ENCODE measurements at regions not wholly inside any gene's neighbourhood (a gene's known extent, or its start where the extent isn't known, plus 50 kb on each side); places are given as distances from the start of the nearest gene placed in this dataset.

GRCh38 chr14:71463807-71464206, 468.4 kb upstream of the RGS6 start:
- Histone ChIP-seq H3K4me3 (ENCODE audit: low read depth in 1 of 2, low read length in 2 of 2) (no peak overlapping the region), H3K36me3 (ENCODE audit: insufficient read depth, low read length) (no peaks in the 10 kb centered on the region)

GRCh38 chr14:71464840-71465239, 467.4 kb upstream of the RGS6 start:
- Histone ChIP-seq H3K4me1 (ENCODE audit: insufficient read depth, low read length) (peaks cover 12% of the 10 kb centered on the region), H3K27ac (ENCODE audit: low read depth, low read length) (no peak overlapping the region), H3K9ac (ENCODE audit: low read length) (no peak overlapping the region)

More at GRCh38 chr14:71463807-71464206, 468.4 kb upstream of the RGS6 start:
- Histone ChIP-seq H3K9me3 (ENCODE audit: low read length) (no peaks in the 10 kb centered on the region), H3K27ac (ENCODE audit: low read depth, low read length) (no peak overlapping the region), H3K9ac (ENCODE audit: low read length) (no peak overlapping the region), H3K4me1 (ENCODE audit: insufficient read depth, low read length) (peaks cover 12% of the 10 kb centered on the region), H3K27me3 (ENCODE audit: control insufficient read depth in 1 of 2, insufficient read depth in 2 of 2, low read length in 2 of 2) (no peaks in the 10 kb centered on the region)

GRCh38 chr14:71465316-71465715, 466.9 kb upstream of the RGS6 start:
- Histone ChIP-seq H3K4me1 (ENCODE audit: insufficient read depth, low read length) (peaks cover 12% of the 10 kb centered on the region), H3K27me3 (ENCODE audit: control insufficient read depth in 1 of 2, insufficient read depth in 2 of 2, low read length in 2 of 2) (no peaks in the 10 kb centered on the region), H3K4me3 (ENCODE audit: low read depth in 1 of 2, low read length in 2 of 2) (no peak overlapping the region), H3K27ac (ENCODE audit: low read depth, low read length) (no peak overlapping the region), H3K36me3 (ENCODE audit: insufficient read depth, low read length) (no peaks in the 10 kb centered on the region), H3K9ac (ENCODE audit: low read length) (no peak overlapping the region), H3K9me3 (ENCODE audit: low read length) (no peaks in the 10 kb centered on the region)

More at GRCh38 chr14:71464840-71465239, 467.4 kb upstream of the RGS6 start:
- H3K36me3 ChIP-seq (ENCODE audit: insufficient read depth, low read length): no peaks in the 10 kb centered on the region
- H3K9me3 ChIP-seq (ENCODE audit: low read length): no peaks in the 10 kb centered on the region
- H3K4me3 ChIP-seq (ENCODE audit: low read depth in 1 of 2, low read length in 2 of 2): no peak overlapping the region
- H3K27me3 ChIP-seq (ENCODE audit: control insufficient read depth in 1 of 2, insufficient read depth in 2 of 2, low read length in 2 of 2): no peaks in the 10 kb centered on the region

GRCh38 chr14:71466251-71466650, 466.0 kb upstream of the RGS6 start:
- Histone ChIP-seq H3K9ac (ENCODE audit: low read length) (no peak overlapping the region), H3K9me3 (ENCODE audit: low read length) (no peaks in the 10 kb centered on the region), H3K27ac (ENCODE audit: low read depth, low read length) (no peak overlapping the region), H3K36me3 (ENCODE audit: insufficient read depth, low read length) (no peaks in the 10 kb centered on the region), H3K4me1 (ENCODE audit: insufficient read depth, low read length) (peaks cover 12% of the 10 kb centered on the region), H3K27me3 (ENCODE audit: control insufficient read depth in 1 of 2, insufficient read depth in 2 of 2, low read length in 2 of 2) (no peaks in the 10 kb centered on the region), H3K4me3 (ENCODE audit: low read depth in 1 of 2, low read length in 2 of 2) (no peak overlapping the region)

- H3K4me3 ChIP-seq (ENCODE audit: low read depth in 1 of 2, low read length in 2 of 2): no peak overlapping the region
- no peak overlapping the region for H3K9ac ChIP-seq (ENCODE audit: low read length)
- no peak overlapping the region for H3K27ac ChIP-seq (ENCODE audit: low read depth, low read length)
Measured at GRCh38 chr14:71466946-71467345, 465.3 kb upstream of the RGS6 start.

GRCh38 chr14:71467361-71467811, 464.8 kb upstream of the RGS6 start:
- no peak overlapping the region for H3K4me3 ChIP-seq (ENCODE audit: low read depth in 1 of 2, low read length in 2 of 2)
- H3K27ac ChIP-seq (ENCODE audit: low read depth, low read length): no peak overlapping the region
- H3K27me3 ChIP-seq (ENCODE audit: control insufficient read depth in 1 of 2, insufficient read depth in 2 of 2, low read length in 2 of 2): no peaks in the 10 kb centered on the region
- no peak overlapping the region for H3K9ac ChIP-seq (ENCODE audit: low read length)
- H3K9me3 ChIP-seq (ENCODE audit: low read length): no peaks in the 10 kb centered on the region
- H3K4me1 ChIP-seq (ENCODE audit: insufficient read depth, low read length): peaks cover 12% of the 10 kb centered on the region
- H3K36me3 ChIP-seq (ENCODE audit: insufficient read depth, low read length): no peaks in the 10 kb centered on the region

More at GRCh38 chr14:71466946-71467345, 465.3 kb upstream of the RGS6 start:
- H3K36me3 ChIP-seq (ENCODE audit: insufficient read depth, low read length): no peaks in the 10 kb centered on the region
- no peaks in the 10 kb centered on the region for H3K9me3 ChIP-seq (ENCODE audit: low read length)
- peaks cover 12% of the 10 kb centered on the region for H3K4me1 ChIP-seq (ENCODE audit: insufficient read depth, low read length)
- no peaks in the 10 kb centered on the region for H3K27me3 ChIP-seq (ENCODE audit: control insufficient read depth in 1 of 2, insufficient read depth in 2 of 2, low read length in 2 of 2)

- Histone ChIP-seq H3K9me3 (ENCODE audit: low read length) (no peaks in the 10 kb centered on the region), H3K9ac (ENCODE audit: low read length) (no peak overlapping the region), H3K36me3 (ENCODE audit: insufficient read depth, low read length) (no peaks in the 10 kb centered on the region), H3K4me3 (ENCODE audit: low read depth in 1 of 2, low read length in 2 of 2) (no peak overlapping the region), H3K4me1 (ENCODE audit: insufficient read depth, low read length) (peaks cover 12% of the 10 kb centered on the region), H3K27ac (ENCODE audit: low read depth, low read length) (no peak overlapping the region), H3K27me3 (ENCODE audit: control insufficient read depth in 1 of 2, insufficient read depth in 2 of 2, low read length in 2 of 2) (no peaks in the 10 kb centered on the region)
Measured at GRCh38 chr14:71468701-71469100, 463.5 kb upstream of the RGS6 start.

GRCh38 chr14:71469643-71470335, 462.4 kb upstream of the RGS6 start:
- Histone ChIP-seq H3K36me3 (ENCODE audit: insufficient read depth, low read length) (no peaks in the 10 kb centered on the region), H3K9ac (ENCODE audit: low read length) (no peak overlapping the region), H3K27ac (ENCODE audit: low read depth, low read length) (no peak overlapping the region), H3K27me3 (ENCODE audit: control insufficient read depth in 1 of 2, insufficient read depth in 2 of 2, low read length in 2 of 2) (no peaks in the 10 kb centered on the region), H3K9me3 (ENCODE audit: low read length) (no peaks in the 10 kb centered on the region), H3K4me1 (ENCODE audit: insufficient read depth, low read length) (peaks cover 17% of the 10 kb centered on the region), H3K4me3 (ENCODE audit: low read depth in 1 of 2, low read length in 2 of 2) (no peak overlapping the region)

GRCh38 chr14:71471634-71472355, 460.4 kb upstream of the RGS6 start:
- no peaks in the 10 kb centered on the region for H3K27me3 ChIP-seq (ENCODE audit: control insufficient read depth in 1 of 2, insufficient read depth in 2 of 2, low read length in 2 of 2)
- no peak overlapping the region for H3K4me3 ChIP-seq (ENCODE audit: low read depth in 1 of 2, low read length in 2 of 2)
- peaks cover 13% of the 10 kb centered on the region for H3K4me1 ChIP-seq (ENCODE audit: insufficient read depth, low read length)
- no peaks in the 10 kb centered on the region for H3K36me3 ChIP-seq (ENCODE audit: insufficient read depth, low read length)
- no peak overlapping the region for H3K9ac ChIP-seq (ENCODE audit: low read length)
- no peaks in the 10 kb centered on the region for H3K9me3 ChIP-seq (ENCODE audit: low read length)
- H3K27ac ChIP-seq (ENCODE audit: low read depth, low read length): no peak overlapping the region

- Histone ChIP-seq H3K36me3 (ENCODE audit: insufficient read depth, low read length) (no peaks in the 10 kb centered on the region), H3K27me3 (ENCODE audit: control insufficient read depth in 1 of 2, insufficient read depth in 2 of 2, low read length in 2 of 2) (no peaks in the 10 kb centered on the region), H3K4me1 (ENCODE audit: insufficient read depth, low read length) (peaks cover 12% of the 10 kb centered on the region), H3K4me3 (ENCODE audit: low read depth in 1 of 2, low read length in 2 of 2) (no peak overlapping the region), H3K9me3 (ENCODE audit: low read length) (no peaks in the 10 kb centered on the region), H3K27ac (ENCODE audit: low read depth, low read length) (no peak overlapping the region), H3K9ac (ENCODE audit: low read length) (no peak overlapping the region)
Measured at GRCh38 chr14:71472356-71473340, 459.6 kb upstream of the RGS6 start.

- H3K36me3 ChIP-seq (ENCODE audit: insufficient read depth, low read length): no peaks in the 10 kb centered on the region
- no peak overlapping the region for H3K27ac ChIP-seq (ENCODE audit: low read depth, low read length)
- H3K27me3 ChIP-seq (ENCODE audit: control insufficient read depth in 1 of 2, insufficient read depth in 2 of 2, low read length in 2 of 2): no peaks in the 10 kb centered on the region
- H3K9me3 ChIP-seq (ENCODE audit: low read length): no peaks in the 10 kb centered on the region
- no peak overlapping the region for H3K4me3 ChIP-seq (ENCODE audit: low read depth in 1 of 2, low read length in 2 of 2)
- H3K4me1 ChIP-seq (ENCODE audit: insufficient read depth, low read length): peaks cover 12% of the 10 kb centered on the region
- no peak overlapping the region for H3K9ac ChIP-seq (ENCODE audit: low read length)
Measured at GRCh38 chr14:71473843-71474242, 458.4 kb upstream of the RGS6 start.

Measured in muscle layer of colon (tissue), 2 donors.